ENCODE measurements at regions not wholly inside any gene's neighbourhood (a gene's known extent, or its start where the extent isn't known, plus 50 kb on each side); places are given as distances from the start of the nearest gene placed in this dataset.

- Histone ChIP-seq H3K36me3 (replicated peaks) (no peaks in the 10 kb centered on the region), H3K4me3 (ENCODE audit: low read depth, low read length) (no peak overlapping the region)
- in situ Hi-C loops (cut with HindIII; ENCODE audit: low pct_ligation_motif_present, low sequenced_read_pairs): no loop called here
These were observed 167.8 kb upstream of the CCDC54 start for GRCh38 chr3:107209302-107209990.

GRCh38 chr3:107211608-107212007 lies 165.6 kb upstream of the CCDC54 start:
- TF ChIP-seq CTCF (IDR thresholded peaks at IDR 0.05; ENCODE audit: low read depth, low read length, missing control alignments): no peak
- Histone ChIP-seq H3K27ac (no peak overlapping the region), H3K4me3 (ENCODE audit: low read depth, low read length) (no peak overlapping the region), H3K36me3 (replicated peaks) (no peaks in the 10 kb centered on the region), H3K27me3 (replicated peaks) (no peaks in the 10 kb centered on the region)
- no peak for DNase-seq
- in situ Hi-C loops (cut with HindIII; ENCODE audit: low pct_ligation_motif_present, low sequenced_read_pairs): no loop called here

More at GRCh38 chr3:107209302-107209990, 167.8 kb upstream of the CCDC54 start:
- no peak for DNase-seq
- TF ChIP-seq CTCF (IDR thresholded peaks at IDR 0.05; ENCODE audit: low read depth, low read length, missing control alignments): no peak
- no peaks in the 10 kb centered on the region for H3K27me3 ChIP-seq (replicated peaks)
- H3K27ac ChIP-seq: peak overlapping the region; percentile 92

GRCh38 chr3:107212618-107213017 lies 164.6 kb upstream of the CCDC54 start:
- Histone ChIP-seq H3K36me3 (replicated peaks) (no peaks in the 10 kb centered on the region), H3K27me3 (replicated peaks) (no peaks in the 10 kb centered on the region), H3K4me3 (ENCODE audit: low read depth, low read length) (no peak overlapping the region), H3K27ac (no peak overlapping the region)
- in situ Hi-C loops (cut with HindIII; ENCODE audit: low pct_ligation_motif_present, low sequenced_read_pairs): no loop called here
- TF ChIP-seq CTCF (IDR thresholded peaks at IDR 0.05; ENCODE audit: low read depth, low read length, missing control alignments): no peak
- DNase-seq: no peak

GRCh38 chr3:107213044-107213669 lies 164.1 kb upstream of the CCDC54 start:
- DNase-seq: no peak
- no peaks in the 10 kb centered on the region for H3K27me3 ChIP-seq (replicated peaks)
- H3K4me3 ChIP-seq (ENCODE audit: low read depth, low read length): no peak overlapping the region
- in situ Hi-C loops (cut with HindIII; ENCODE audit: low pct_ligation_motif_present, low sequenced_read_pairs): no loop called here
- no peak overlapping the region for H3K27ac ChIP-seq
- H3K36me3 ChIP-seq (replicated peaks): no peaks in the 10 kb centered on the region
- no peak for TF ChIP-seq CTCF (IDR thresholded peaks at IDR 0.05; ENCODE audit: low read depth, low read length, missing control alignments)

GRCh38 chr3:107216229-107216628 lies 161.0 kb upstream of the CCDC54 start:
- Histone ChIP-seq H3K4me3 (ENCODE audit: low read depth, low read length) (no peak overlapping the region), H3K36me3 (replicated peaks) (no peaks in the 10 kb centered on the region), H3K27ac (peak overlapping the region; percentile 98), H3K27me3 (replicated peaks) (no peaks in the 10 kb centered on the region)
- no peak for TF ChIP-seq CTCF (IDR thresholded peaks at IDR 0.05; ENCODE audit: low read depth, low read length, missing control alignments)
- DNase-seq: no peak
- in situ Hi-C loops (cut with HindIII; ENCODE audit: low pct_ligation_motif_present, low sequenced_read_pairs): no loop called here

All from brain microvascular endothelial cell (primary cell).